GM12873 (cell line): ENCODE measurements at regions not wholly inside any gene's neighbourhood (a gene's known extent, or its start where the extent isn't known, plus 50 kb on each side); places are given as distances from the start of the nearest gene placed in this dataset.

Experiments
- TF ChIP-seq, protein P1 (sequence below): IDR thresholded peaks from 2 replicates; pipeline ENCODE4 v1.5.1; 2012; ENCODE audit warnings: low read depth, mild to moderate bottlenecking, moderate library complexity, low read length, control low read depth; ENCODE audit not compliant: insufficient read depth; ENCODE audit errors: missing control alignments

DNA sequence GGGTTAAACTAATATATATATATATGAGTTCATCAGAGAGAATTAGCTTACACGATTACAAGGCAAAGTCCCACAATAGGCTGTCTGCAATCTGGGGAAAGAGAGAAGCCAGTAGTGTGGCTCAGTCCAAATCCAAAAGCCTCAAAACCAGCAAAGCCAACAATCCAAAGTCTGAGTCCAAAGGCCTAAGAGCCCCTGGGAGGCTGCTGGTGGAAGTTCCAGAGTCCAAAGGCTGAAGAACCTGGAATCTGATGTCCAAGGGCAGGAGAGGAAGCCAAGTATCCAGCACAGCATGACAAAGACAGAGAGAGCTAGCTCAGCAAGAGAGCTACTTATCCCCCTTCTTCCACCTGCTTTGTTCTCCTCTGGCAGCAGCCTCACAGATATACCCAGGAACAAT, 274.7 kb upstream of the ID4 start:
- TF ChIP-seq, protein P1, sequence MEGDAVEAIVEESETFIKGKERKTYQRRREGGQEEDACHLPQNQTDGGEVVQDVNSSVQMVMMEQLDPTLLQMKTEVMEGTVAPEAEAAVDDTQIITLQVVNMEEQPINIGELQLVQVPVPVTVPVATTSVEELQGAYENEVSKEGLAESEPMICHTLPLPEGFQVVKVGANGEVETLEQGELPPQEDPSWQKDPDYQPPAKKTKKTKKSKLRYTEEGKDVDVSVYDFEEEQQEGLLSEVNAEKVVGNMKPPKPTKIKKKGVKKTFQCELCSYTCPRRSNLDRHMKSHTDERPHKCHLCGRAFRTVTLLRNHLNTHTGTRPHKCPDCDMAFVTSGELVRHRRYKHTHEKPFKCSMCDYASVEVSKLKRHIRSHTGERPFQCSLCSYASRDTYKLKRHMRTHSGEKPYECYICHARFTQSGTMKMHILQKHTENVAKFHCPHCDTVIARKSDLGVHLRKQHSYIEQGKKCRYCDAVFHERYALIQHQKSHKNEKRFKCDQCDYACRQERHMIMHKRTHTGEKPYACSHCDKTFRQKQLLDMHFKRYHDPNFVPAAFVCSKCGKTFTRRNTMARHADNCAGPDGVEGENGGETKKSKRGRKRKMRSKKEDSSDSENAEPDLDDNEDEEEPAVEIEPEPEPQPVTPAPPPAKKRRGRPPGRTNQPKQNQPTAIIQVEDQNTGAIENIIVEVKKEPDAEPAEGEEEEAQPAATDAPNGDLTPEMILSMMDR = no peak

DNA sequence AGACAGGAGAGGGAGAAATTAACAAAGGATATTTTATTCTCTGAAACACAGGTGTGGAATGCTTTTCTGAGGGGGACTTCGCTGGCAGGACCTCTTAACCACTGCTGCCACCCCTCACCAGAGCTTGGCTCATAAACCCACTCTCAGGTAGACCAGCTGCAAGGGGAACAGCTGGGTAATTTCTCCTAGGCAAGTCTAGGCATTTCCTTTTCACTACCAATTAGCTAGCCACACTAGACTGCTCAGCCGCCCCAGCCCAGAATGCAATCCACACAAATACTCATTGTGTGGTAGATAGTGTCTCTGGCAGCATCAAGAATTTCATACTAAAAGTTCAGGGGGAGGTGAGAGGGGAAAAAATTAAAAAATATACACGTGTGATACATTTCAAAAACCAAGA, 267.6 kb upstream of the ID4 start:
- TF ChIP-seq, protein P1 = no peak

DNA sequence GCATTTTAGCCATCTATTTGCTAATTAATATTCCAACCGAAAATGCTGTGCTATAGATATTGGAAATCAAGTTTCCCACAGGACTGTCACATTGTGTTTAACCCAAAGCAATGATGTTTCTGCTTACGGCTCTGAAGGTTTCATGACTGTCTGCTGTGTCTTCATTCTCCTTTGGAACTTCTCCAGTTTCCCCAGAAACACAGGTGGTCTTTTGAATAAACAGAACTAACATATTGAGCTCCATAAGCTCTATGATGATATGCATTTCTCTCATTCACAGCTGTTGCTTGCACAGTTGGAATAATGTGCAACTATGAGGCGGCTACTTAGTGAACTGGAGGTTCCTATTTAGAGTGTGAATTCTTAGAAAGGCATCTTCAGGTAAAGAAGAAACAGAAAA, 266.0 kb upstream of the ID4 start:
- TF ChIP-seq, protein P1 = no peak

DNA sequence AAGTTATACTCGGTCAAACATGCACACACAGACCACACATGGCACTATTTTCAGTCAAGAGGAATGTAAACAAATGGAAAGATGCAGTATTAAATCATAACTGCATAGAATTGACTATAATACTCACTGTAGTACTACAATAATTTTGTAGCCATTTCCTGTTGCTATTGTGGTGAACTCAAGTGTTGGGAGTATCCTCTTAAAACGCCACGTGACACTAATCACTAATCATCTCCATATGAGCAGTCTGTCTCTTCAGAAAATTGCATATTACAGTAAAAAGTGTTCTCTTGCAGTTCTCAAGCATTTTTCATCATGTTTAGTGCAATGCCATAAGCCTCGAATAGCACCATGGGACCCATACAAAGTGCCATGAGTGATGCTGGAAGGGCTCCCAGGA, 258.7 kb upstream of the ID4 start:
- TF ChIP-seq, protein P1 = no peak

DNA sequence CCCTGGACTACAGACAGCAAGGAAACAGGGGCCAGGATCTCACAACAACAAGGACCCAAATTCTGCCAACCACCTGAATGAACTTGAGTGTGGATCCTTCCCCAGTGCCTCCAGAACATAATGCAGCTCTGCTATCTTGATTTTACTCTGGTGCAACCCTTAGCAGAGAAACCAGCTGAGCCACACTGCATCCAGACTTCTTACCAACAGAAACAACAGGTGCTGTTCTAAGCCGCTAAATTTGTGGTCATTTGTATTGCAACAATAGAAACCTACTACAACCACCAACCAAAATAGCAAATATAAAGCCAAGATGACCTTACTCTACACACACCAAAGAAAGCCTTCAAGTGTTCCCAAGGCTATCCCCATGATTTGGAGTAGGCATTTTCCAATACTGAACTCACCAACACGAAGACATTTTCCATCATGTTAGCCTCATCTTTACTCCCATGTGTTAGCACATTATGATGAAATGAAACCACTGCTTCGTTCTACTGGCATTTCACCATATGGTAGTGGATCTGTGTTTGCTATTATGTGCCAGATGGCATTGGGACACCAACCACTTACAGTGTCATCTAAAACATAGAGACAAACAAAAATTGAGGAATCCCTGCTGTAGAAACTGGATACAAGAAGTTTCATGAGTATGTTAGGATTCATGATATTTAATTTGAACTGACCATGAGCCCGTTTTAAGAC, 249.8 kb upstream of the ID4 start:
- TF ChIP-seq, protein P1 = no peak

DNA sequence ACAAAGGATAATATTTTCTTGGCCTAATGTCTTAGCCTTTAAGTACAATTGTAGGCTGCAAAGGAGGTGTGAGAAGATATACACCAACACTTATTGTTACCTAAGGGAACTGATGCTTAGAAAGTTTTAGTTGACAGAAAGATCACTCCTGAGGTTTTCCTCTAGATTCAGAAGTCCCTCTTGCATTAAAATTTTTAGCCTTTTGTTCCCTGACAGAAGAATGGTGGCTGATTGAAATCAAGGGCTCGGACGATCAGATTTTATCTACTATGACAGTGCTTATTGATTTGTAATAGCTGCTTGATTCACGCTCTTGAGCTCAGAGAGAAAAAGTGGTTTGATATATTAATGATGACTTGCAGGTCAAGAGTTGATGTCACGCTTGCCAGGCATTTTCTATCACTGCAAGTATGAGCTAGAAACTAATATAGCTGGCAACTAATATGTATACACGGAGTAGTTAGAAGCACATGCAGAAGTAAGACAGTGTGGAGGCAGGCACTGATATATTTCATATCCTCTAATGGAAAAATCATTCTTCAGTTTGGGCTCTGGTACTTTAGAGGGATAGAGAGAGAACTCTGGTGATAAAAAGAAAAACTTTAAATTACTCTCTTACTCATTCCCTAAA, 246.6 kb upstream of the ID4 start:
- TF ChIP-seq, protein P1 = no peak

DNA sequence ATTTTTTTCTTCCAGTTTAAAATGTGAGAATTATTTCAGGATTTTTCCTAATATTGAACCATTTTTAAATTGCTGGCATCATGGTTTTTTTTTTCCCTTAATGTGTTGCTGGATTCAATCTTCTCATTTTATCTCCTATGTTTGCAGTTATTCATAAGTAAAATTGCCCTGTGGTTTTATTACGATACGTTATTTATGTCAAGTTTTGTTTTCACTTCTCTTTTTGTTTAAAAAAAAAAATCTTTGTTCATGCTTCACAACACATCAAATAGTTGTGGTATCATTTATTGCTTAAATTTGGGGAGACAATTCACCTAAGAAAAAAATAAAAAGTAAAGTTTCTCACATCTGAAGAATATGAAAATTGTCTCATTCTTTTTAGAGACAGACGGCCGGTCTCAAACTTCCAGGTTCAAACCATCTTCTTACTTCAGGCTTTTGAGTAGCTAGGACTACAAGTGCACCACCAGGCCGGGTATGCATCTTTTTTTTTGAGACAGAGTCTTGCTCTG, 239.3 kb upstream of the ID4 start:
- TF ChIP-seq, protein P1 = no peak
